Cerebellar cortex (tissue), 1 donor: ENCODE measurements at regions not wholly inside any gene's neighbourhood (a gene's known extent, or its start where the extent isn't known, plus 50 kb on each side); places are given as distances from the start of the nearest gene placed in this dataset.
"Not testable (repeated sequence)": the region's sequence is repeated elsewhere in the genome, so short reads cannot be mapped to it uniquely, and the experiment has no call there.

ENCODE experiments used
- DNase-seq: peaks from one replicate; pipeline ENCODE4 v3.0.0-alpha.2; 2015; ENCODE audit warnings: low spot score

DNA sequence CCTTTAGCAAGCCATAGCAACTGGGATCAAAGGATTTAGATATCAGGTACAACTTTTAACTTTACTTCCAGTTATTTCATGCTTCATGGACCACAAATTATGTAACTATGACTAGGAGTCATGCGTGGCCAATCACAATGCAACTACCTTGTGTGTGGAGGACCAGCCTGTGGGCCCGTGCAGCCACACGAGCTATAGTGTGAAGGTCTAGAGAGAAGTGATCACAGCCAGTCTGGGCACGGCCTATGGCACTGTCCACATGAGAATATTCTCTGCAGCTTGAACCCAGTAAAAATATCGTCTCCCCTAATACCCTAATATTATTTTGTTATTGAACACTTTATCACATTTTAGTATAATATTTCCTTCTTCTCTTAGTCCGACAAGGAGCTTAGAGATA, 464.9 kb upstream of the MIR17HG start:
- no peak for DNase-seq

DNA sequence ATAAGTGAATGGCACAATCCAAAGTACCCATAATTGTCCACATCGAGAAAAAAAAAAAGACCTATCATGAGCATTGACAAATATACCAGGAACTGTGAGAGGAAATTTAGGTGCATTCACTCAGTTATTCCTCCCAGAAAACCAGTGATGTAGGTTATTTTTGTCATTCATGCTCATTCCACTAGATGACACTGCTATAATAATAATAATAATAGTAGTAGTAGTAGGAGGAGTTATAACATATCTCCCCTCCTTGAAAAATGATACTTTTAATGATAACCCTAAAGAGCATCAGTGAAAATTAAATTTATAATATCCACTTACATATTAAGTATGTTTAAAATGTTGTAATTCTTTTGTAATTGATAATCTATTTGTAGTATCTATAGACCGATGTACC, 463.9 kb upstream of the MIR17HG start:
- DNase-seq = no peak

DNA sequence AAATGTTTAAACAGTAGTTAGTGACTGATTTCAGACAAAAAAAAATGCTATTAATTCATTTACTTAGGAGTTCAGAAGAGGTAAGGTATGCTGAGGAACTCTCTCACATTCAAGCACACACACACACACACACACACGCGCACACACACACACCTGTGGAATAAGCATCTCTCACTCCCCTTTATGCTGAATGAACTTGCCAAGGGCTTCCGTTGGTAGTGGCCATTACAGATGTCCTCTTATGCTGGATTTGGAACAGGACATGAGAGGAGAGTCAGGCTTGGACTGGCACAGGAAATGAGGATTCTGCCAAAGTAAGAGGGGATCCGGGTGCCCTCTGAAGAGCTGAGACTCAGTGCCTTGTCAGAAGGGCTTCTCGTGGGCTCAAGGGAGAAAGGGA, 463.4 kb upstream of the MIR17HG start:
- no peak for DNase-seq

DNA sequence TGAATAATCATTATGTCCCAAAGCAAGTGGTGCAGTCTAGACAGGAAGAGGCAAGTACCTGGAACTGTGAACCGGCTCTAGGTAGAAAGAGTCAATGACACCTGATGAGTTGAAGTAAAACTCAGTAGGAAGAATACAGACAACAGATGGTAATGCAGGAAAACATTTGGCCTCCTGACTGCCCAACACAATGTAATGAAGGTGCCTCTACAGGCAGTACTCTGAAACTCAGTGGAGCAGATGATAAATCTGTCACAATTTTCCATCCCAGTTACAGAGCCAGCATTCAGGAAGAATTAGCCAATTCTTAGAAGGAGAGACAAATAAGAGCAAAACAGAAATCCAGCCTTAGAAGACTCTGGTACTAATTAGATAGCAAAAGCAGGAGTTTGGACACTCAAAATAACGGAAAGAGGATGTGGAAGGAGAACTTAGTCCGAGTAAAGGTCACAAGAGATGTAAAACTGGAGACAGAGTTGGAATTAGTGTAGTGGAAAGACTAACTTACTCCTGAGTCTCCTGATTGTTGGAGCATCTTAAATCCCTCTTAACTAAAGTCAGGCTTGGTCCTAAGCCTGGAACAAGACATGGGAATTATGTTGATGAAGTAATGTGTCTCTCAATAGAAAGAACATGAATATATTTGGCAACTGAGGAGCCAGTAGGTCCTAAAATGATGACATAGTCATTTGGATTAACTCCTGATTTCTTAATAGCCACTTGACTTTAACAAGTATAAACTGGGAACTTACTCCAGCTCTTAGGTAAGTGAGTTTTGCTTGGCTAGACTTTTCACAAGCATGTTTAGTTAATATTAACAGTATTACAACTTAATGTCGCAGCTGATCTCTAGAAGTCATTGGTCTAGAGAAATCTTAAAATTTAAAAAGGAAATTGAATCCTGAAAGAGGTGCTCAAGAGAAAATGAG, 457.3 kb upstream of the MIR17HG start:
- DNase-seq = peak; percentile 54

DNA sequence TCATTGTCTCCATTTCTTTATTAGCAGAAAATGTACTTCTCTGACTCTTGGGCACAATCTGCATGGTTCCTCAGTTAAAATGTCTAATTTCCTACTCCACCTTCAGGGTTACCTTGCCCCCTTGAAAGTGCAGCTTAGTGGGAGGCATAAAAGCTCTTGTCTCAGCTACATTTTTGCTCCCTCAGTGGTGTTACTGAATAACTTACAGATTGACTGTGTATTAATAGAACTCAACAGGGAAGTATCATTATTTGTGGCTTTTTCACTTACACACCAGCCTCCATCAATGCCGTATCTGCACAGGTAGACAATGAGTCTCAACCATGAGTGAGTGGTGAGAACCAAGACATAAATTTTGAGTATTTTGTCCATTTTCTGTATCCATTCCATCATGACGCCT, 456.2 kb upstream of the MIR17HG start:
- peak; percentile 19 for DNase-seq

DNA sequence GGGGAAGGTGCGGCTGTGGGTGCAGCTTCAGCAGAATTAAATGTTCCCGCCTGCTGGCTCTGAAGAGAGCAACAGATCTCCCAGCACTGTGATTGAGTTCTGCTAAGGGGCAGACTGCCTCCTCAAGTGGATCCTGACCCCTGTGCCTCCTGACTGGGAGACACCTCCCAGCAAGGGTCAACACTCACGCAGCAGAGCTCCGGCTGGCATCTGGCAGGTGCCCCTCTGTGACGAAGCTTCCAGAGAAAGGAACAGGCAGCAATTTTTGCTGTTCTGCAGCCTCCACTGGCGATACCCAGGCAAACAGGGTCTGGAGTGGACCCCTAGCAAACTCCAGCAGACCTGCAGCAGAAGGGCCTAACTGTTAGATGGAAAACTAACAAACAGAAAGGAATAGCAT, 454.3 kb upstream of the MIR17HG start:
- DNase-seq = not testable (repeated sequence)

DNA sequence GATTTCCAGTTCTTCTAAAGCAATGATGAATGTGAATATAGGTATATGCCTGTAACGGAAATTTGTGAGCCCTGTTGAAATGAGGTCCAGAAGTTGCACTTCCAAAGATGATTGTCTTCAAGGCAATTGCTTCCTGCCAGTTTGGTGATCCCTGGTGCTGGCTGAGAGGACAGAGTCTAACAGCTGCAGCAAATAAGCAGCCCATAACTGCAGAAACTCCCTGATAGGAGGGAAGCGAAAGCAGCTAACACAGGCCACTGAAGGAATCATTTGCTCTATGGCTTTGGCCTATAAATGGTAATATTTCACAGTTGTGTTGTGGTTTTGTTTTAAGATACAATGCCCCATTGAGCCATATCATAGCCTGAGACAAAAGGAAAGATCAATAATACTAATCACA, 451.5 kb upstream of the MIR17HG start:
- no peak for DNase-seq

DNA sequence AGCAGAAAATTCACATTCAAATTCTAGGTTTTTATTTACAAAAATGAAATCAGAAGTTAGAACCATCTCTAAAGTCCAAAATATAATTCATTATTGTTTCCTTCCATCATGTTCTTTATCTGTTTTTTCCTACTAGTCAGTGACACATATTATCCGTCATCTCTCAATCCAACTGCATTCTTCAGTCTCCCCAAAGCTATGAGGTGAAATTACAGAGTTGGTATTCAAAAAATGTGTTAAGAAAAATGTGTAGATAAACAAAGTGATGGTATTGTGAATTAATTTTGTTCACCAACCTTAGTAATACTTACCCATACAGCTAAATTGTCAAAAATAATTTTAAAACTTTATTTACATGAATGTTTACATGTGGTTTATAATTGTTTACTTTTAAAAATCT, 448.7 kb upstream of the MIR17HG start:
- DNase-seq = no peak

DNA sequence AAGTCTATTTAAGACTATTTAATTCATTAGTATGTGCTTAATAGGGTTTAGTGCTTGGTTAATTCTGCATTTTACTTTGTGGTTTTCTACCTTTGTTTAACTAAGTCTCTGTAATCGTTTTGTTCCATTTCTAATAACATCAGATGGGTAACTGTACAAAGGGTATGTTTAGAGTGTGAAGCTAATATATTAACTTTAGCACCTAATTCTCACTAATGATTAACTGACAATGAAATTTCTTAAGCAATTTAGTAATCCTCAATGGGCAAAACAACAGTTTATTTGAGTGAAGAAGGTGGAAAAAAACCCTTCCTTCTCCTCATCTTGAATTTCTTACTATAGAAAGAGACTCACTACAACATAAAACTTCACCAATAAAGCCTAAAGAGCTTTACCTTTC, 448.1 kb upstream of the MIR17HG start:
- no peak for DNase-seq

DNA sequence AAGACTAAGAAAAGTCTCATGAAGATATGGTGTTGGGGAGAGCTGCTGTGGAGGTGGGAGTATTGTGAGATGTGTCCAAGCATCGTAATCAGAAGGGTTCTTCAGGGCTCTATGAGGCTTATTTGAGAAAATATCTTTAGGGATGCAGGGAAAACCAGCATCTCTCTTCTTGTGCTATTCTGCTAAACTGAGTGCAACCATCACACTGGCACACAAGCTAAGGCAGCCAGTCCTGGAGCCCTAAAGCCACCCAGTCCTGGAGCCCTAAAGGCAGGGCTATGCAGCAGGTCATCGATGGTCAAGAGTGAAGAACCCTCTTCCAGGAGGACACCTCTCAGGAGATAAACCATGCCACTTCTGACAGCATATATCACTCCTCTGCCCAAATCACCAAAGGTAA, 445.2 kb upstream of the MIR17HG start:
- DNase-seq = no peak

DNA sequence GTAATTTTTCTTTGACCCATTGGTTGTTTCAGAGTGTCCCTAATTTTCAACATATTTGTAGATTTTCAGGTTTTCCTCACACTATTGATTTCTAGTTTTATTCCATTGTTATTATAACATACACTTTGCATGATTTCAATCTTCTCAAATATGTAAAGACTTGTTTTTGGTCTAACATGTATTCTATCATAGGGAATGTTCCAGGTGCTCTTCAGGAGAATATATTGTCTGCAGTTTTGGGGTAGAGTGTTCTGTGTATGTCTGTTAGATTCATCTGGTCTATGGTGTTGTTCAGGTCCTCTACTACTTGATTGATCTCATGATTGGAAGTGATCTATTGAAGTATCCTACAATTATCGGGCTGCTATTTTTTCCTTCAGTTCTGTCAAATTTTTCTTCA, 440.9 kb upstream of the MIR17HG start:
- no peak for DNase-seq

DNA sequence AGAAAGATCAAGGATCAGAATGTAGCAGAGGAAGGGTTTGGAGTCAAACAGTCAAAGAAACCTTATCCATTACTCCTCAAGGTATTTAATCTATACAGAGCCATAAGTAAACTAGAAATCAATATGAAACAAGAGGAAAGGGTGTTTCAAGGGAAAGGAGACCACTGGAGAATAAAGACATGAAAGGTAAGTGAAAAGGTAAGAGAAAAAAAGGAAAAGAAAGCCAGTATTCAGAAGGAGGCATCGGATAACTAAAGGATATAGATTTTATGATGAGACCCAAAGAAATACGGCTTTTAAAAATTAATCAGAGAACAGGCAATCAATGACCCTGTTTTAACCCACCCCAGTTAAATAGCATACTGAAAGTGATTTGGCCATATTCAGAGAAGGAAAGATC, 438.7 kb upstream of the MIR17HG start:
- no peak for DNase-seq

DNA sequence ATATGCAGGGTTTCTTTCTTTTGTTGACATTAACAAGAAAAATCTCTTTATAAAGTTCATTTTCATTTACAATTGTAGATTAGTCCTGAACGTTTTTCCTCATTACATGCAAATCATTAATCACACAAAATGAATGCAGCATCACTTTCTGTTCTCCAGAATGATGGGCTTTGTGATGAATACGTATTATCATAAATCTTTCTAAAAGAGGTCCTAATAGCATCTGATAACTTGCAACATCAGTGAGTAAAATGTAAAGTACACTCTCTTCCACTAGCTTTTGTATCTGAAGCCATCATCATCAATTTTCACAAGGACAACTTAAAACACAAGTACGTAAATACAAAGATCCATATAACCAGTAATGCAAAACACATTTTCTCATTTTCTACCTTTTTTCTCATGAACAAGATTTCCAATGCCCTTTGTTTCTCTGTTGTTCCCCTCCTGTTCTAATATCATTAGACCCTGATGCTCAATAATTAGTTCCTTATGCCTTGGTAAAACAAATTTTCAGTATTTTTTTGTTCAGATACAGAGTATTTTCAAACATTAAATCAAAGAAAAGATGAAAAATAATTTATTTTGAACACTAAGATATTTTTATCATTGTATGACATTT, 437.4 kb upstream of the MIR17HG start:
- DNase-seq = no peak

DNA sequence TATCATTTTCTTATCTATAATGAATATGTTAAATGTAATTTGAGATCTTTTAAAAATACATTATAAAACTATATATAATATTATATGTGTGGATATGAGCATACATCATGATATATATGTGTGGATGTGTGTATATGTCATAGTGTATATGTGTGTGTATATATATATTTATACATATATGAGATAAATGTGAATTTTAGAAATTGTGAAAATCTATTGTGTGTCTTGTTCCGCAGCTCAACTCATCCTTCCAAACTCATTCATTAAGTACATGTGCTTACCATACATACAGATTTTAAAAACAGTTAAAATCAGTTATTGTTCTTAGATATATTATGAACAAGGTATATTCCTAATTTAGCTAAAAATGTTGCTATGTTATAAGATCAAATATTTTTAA, 435.2 kb upstream of the MIR17HG start:
- DNase-seq = no peak

DNA sequence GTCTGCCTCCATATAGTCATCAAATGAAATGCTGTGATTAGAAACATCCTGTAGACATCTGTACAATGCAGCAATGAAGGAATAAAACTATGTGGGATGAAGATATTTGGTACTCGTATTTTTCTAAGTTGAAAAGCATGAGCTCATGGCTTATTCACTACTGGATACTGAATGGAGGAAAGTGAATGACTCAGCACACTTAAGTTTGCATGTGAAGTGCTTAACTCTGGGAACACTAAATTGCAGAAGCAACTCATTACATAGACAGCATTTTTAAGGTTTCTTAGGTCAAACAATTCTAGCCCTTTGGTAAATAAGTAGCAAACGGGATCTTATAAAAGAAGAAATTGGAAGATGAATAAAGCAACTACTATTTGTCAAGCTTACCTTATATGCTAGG, 429.0 kb upstream of the MIR17HG start:
- no peak for DNase-seq

DNA sequence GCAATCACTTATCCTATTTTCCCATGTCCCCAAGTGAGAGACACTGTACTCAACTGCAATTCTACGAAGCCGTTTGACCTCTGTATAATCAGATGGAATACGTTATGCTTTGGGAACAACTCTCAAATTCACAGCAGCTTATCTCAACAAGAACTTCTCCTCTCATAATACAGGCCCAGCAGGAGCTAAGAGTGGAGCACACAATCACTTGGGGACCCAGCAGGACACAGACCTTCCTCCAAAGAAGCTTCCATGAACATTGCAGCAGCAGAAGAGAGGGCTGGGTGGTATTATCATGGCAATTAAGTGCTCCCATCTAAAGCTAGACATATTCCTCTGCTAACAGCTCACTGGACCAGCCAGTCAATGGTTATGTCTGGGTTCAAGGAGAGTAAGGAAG, 428.3 kb upstream of the MIR17HG start:
- DNase-seq = no peak

DNA sequence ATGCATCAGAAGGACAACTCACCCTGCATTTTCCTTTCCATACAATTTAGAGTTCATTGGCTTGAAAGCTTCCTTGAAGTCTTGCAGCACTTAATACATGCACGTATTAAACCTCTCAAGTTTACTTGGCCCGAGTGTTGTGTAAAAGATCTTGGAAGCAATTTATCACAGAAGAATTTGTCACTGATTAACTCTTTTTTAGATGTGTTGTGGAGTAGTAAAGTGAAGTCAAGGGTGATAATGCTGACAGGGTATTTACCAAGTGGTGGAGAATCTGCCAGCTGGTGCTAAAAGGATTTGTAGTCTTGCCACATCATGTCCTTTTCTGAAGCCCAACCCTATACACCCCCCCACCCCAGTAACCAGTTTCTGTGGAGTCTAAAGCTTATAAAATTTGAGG, 421.0 kb upstream of the MIR17HG start:
- no peak for DNase-seq

DNA sequence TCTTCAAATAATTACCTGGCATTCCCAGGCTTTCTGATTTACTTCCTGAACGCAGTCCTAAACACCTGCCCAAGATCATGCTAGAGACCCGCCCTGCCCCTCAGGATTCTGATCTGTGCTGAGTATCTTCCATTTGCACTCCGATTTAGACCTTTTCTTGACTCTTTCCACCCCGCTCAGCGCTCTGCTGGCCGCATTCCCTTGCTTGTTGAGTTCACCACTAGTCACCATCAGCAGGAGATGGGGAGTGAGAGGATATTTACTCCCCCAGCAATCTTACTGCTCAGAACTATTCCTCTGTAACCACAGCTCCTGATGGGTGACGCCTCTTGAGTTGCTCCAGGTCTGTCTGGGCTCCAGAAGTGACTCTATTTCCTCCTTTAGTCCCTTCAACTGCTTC, 419.4 kb upstream of the MIR17HG start:
- no peak for DNase-seq

DNA sequence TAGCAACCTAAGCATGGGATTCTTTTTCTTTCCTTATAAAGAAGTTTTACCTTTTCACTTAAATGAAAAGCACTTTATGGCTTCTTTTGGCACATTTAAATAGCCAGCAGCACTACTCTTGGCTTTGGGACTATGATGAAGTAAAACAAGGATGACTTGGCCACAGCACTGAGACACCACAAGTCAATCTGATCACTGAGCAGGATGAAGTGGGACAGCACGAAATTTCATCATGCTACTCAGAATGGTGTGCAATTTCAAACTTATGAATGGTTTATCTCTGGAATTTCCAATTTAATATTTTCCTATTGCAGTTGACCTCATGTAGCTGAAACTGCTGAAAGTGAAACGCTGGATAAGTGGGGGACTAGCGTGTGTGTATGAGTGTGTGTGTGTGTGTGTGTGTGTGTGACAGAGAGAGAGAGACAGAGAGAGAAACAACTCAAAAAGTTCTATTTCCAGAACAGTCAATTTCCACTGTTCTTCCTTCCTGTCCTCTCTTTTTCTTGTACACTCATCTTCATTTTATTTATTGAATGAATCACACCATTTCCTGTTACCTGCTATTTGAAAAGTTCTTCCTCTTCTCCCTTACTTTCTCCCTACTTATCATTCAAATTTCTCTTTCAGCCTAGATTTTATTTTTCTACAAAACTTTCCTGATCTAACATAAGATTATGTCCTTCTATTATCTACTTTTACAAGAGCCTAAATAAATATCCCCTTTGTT, 414.2 kb upstream of the MIR17HG start:
- DNase-seq = no peak

DNA sequence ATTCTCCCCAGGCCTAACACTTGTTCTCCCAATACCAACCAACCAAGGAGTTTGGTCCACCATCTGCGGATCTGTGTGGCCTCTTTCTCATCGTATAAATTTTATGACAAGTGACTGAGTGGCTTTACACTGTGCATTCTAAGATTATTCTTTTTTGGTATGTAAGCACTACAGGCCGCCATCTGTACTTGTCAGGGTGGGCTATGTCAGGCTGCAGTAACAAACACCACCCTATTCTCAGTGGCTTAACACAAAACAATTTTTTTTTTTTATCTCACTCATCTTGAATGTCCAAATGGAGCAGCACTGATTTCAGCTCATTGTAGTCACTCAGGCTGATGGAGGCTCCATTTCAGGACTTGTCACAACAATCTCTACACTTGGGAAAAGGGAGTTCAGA, 412.7 kb upstream of the MIR17HG start:
- no peak for DNase-seq

DNA sequence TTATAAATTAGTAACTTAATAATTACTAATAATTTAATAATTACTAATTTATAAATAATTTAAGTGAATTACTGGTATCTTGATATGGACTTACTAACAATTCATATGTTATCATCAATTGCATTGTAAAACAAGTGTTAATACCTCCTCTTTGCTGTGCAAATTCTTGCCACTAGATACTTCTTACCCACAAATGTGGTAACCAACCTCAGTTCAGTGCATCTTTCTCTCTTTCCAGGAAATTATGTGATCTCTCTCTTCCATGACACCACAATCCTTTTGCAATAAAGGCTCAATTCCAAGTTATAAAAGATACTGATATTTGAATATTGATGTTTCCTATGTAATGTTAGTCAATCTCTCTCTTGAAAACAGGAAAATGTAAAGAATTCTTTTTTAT, 408.6 kb upstream of the MIR17HG start:
- DNase-seq = no peak

DNA sequence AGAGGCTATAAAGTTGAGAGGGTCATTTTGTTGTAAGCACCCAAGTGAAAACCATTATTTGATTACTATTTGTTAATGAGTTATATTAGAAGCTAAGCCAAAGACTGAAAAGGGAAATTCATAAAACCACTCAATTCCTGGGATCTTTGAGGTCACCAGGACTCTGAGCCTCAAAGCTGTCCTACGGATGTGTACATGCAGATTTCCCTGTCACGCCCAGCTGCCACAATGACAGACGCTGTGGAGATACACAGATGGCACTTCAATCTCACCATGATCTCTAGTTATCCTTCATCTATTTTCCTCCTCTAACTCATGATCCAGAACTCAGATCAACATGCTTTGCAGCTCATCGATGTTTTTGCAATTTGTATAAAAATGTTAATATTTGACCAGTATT, 403.5 kb upstream of the MIR17HG start:
- DNase-seq = no peak

DNA sequence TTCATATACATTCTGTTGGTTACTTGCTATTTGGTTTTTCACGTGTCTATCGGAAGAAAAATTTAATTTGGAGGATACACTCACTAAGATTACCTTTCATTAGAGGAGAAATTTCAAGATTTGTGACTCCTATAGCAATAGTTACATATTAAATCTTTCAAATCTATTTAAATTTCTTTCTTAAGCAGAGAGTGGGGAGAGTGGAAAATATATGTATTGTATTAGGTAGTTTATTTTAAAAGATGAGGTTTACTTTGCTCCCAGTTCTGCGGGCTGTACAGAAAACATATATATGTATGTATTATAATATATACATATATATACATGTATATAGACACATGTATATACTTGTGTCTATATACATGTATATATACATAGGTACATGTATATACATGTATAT, 402.3 kb upstream of the MIR17HG start:
- not testable (repeated sequence) for DNase-seq
